Esophagus squamous epithelium (tissue), 5 donors: ENCODE measurements at regions not wholly inside any gene's neighbourhood (a gene's known extent, or its start where the extent isn't known, plus 50 kb on each side); places are given as distances from the start of the nearest gene placed in this dataset.

Experiments
- DNase-seq: peaks from one replicate; lab custom pipeline; 2025; lab: John Stamatoyannopoulos, UW
- H3K27ac ChIP-seq, 4 donors: fragments of 200-600 bp; sonication (generic); one replicate each; pipeline ENCODE4 v1.5.1; 2016 to 2019; ENCODE audit warnings: mild to moderate bottlenecking in 1 of 4
- H3K27me3 ChIP-seq, 4 donors: fragments of 200-600 bp; sonication (generic); 1 replicate in 3 of 4; 2 replicates in 1 of 4; pipeline versions ENCODE4 v1.5.1 to v1.6.0; 2017 to 2021; ENCODE audit warnings: antibody characterized with exemption in 1 of 4
- H3K36me3 ChIP-seq, 3 donors: fragments of 200-600 bp; sonication (generic); one replicate each; pipeline ENCODE4 v1.5.1; 2016 to 2019
- H3K4me1 ChIP-seq, 3 donors: fragments of 200-600 bp; sonication (generic); one replicate each; pipeline ENCODE4 v1.5.1; 2017 to 2019
- H3K4me3 ChIP-seq, 4 donors: fragments of 200-600 bp; sonication (generic); 1 replicate in 3 of 4; 2 replicates in 1 of 4; pipeline ENCODE4 v1.5.1; 2016 to 2019; ENCODE audit warnings: mild to moderate bottlenecking in 2 of 4, moderate library complexity in 1 of 4
- H3K9me3 ChIP-seq, 3 donors: fragments of 200-600 bp; sonication (generic); one replicate each; pipeline ENCODE4 v1.5.1; 2016 to 2019
- CTCF ChIP-seq, 6 experiments: fragments of 450-650 bp in 4 of 6; fragments of 200-600 bp in 2 of 6; sonication (generic) in 2 of 6; IDR thresholded peaks; one replicate each; pipeline ENCODE4 v1.5.1; 2016 to 2019; ENCODE audit warnings: antibody characterized with exemption in 6 of 6, mild to moderate bottlenecking in 4 of 6, moderate library complexity in 4 of 6
- POLR2A ChIP-seq, 4 donors: fragments of 450-650 bp; IDR thresholded peaks; one replicate each; pipeline ENCODE4 v1.6.1; 2017; ENCODE audit warnings: antibody characterized with exemption in 4 of 4, mild to moderate bottlenecking in 4 of 4, moderate library complexity in 3 of 4
- WGBS, 2 donors: methylation state at CpG; one replicate each; pipeline ENCODE4 v1.1.5; 2018; 5-methylcytosine and 5-hydroxymethylcytosine counted together
- intact Hi-C: fragments of 100-400 bp; cut with DNase I; formaldehyde crosslinking; loops from one replicate; pipeline ENCODE4 v1.15.0; 2022
- donor health status: DM: yes; HTN: yes; CAD: no.

- intact Hi-C loops = no loop called here
- Histone ChIP-seq H3K9me3 (peaks cover 0 to 3% (median 0%) of the 10 kb centered on the region in 3 donors), H3K4me1 (no peaks in the 10 kb centered on the region), H3K36me3 (no peaks in the 10 kb centered on the region), H3K4me3 (no peak overlapping the region), H3K27ac (no peak overlapping the region), H3K27me3 (no peaks in the 10 kb centered on the region)
- no peak for DNase-seq
- TF ChIP-seq CTCF (IDR thresholded peaks at IDR 0.05) (no peak), POLR2A (IDR thresholded peaks at IDR 0.05) (no peak)
Observed at GRCh38 chr18:71249791-71250190, 960.9 kb downstream of the SOCS6 start.

- H3K4me1 ChIP-seq = no peaks in the 10 kb centered on the region
- TF ChIP-seq CTCF (IDR thresholded peaks at IDR 0.05) (no peak), POLR2A (IDR thresholded peaks at IDR 0.05) (no peak)
- WGBS, 2 donors = 63 to 65% methylated on average over 5 of the region's 5 CpGs
Observed at GRCh38 chr18:71242981-71243380, 954.1 kb downstream of the SOCS6 start.

GRCh38 chr18:71238974-71239624, 950.3 kb downstream of the SOCS6 start:
- no peaks in the 10 kb centered on the region for H3K4me1 ChIP-seq
- no peaks in the 10 kb centered on the region for H3K36me3 ChIP-seq
- no peaks in the 10 kb centered on the region for H3K27me3 ChIP-seq
- no peak overlapping the region for H3K4me3 ChIP-seq
- no peak overlapping the region for H3K27ac ChIP-seq
- WGBS, 2 donors = 62 to 67% methylated on average over 8 to 9 of the region's 11 CpGs
- H3K9me3 ChIP-seq = no peaks in the 10 kb centered on the region
- intact Hi-C loops = no loop called here
- TF ChIP-seq POLR2A (IDR thresholded peaks at IDR 0.05) = no peak
- TF ChIP-seq CTCF (IDR thresholded peaks at IDR 0.05) = no peak
- no peak for DNase-seq

More at GRCh38 chr18:71242981-71243380, 954.1 kb downstream of the SOCS6 start:
- Histone ChIP-seq H3K27me3 (no peaks in the 10 kb centered on the region), H3K4me3 (no peak overlapping the region), H3K27ac (no peak overlapping the region), H3K36me3 (no peaks in the 10 kb centered on the region), H3K9me3 (no peaks in the 10 kb centered on the region)
- intact Hi-C loops = no loop called here
- DNase-seq = no peak

- TF ChIP-seq CTCF (IDR thresholded peaks at IDR 0.05) (no peak), POLR2A (IDR thresholded peaks at IDR 0.05) (no peak)
- 74 to 83% methylated on average over 1 of the region's 1 CpG for WGBS, 2 donors
- H3K27ac ChIP-seq = no peak overlapping the region
- H3K4me3 ChIP-seq = no peak overlapping the region
- DNase-seq = no peak
- no peaks in the 10 kb centered on the region for H3K4me1 ChIP-seq
- H3K9me3 ChIP-seq = no peaks in the 10 kb centered on the region
- intact Hi-C loops = no loop called here
- no peaks in the 10 kb centered on the region for H3K27me3 ChIP-seq
- H3K36me3 ChIP-seq = no peaks in the 10 kb centered on the region
Observed at GRCh38 chr18:71237641-71238040, 948.8 kb downstream of the SOCS6 start.

GRCh38 chr18:71233177-71233576, 944.3 kb downstream of the SOCS6 start:
- Histone ChIP-seq H3K4me3 (no peak overlapping the region), H3K9me3 (no peaks in the 10 kb centered on the region), H3K27me3 (no peaks in the 10 kb centered on the region), H3K36me3 (no peaks in the 10 kb centered on the region), H3K27ac (no peak overlapping the region), H3K4me1 (no peaks in the 10 kb centered on the region)
- intact Hi-C loops = no loop called here
- no peak for DNase-seq
- 71 to 77% methylated on average over 4 of the region's 4 CpGs for WGBS, 2 donors
- TF ChIP-seq CTCF (IDR thresholded peaks at IDR 0.05) (no peak), POLR2A (IDR thresholded peaks at IDR 0.05) (no peak)
